Hindlimb muscle (tissue), 1 donor: ENCODE measurements at regions not wholly inside any gene's neighbourhood (a gene's known extent, or its start where the extent isn't known, plus 50 kb on each side); places are given as distances from the start of the nearest gene placed in this dataset.
"Not testable (repeated sequence)": the region's sequence is repeated elsewhere in the genome, so short reads cannot be mapped to it uniquely, and the experiment has no call there.

Experiments used
- DNase-seq: peaks from one replicate; pipeline ENCODE4 v3.0.0-alpha.2; 2013

DNA sequence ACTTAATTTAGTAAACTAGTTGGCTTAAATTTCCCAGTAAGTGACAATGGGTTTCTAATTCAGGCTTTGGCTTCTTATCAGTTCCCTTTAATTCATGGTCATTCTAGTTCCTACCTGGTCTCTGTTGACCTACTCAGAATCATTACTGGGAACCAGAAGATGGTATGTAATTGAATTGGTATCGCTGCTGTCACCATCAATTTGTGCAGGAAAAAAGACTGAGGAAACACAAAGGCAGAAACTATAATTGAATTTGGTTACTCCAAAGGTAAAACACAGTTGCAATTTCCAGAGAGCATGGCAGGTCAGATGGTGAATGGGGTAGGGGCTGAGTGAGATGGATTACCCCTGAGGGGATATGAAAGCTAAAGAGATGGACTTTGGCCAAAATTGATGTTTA is 226.5 kb upstream of the GAP43 start:
- no peak for DNase-seq

DNA sequence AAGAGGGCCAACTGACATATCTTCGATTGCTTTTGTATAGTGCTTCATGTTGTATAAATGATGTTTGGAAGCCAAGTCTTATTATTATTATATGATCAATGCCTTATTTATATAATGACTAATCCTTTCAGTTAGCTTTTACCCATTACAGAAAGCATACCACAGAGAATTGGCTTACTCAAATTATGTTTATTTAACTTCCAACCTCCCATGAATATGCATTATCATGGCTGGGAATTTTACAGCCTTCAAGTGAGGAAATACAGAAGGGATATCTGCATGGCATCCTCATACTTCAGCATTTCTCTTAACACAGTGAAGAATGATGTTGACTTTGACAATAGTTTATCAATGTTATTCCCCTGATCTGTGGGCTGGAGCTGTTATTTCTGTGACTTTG is 225.9 kb upstream of the GAP43 start:
- no peak for DNase-seq

- no peak for DNase-seq
Measured at GRCh38 chr3:115398506-115398905, 224.8 kb upstream of the GAP43 start.

- no peak for DNase-seq
Measured at GRCh38 chr3:115399750-115400149, 223.6 kb upstream of the GAP43 start.

DNA sequence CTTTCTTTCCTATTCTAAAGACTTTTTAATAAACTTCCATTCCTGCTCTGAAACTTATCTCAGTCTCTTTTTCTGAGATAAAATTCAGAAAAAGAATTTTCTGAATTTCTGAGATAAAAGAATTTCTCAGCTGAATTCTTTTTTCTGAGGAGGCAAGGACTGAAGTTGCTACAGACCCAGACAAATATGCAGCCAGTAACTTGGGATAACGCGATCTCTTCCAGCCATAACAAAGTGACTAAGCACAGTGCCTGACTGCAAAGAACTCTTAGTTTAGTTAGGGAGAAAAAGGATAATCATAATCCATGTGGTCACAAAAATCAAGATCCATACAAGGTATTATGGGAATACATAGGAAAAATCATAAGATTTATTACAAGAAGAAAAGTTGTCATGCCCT is 222.0 kb upstream of the GAP43 start:
- DNase-seq = no peak

- DNase-seq = no peak
Measured at GRCh38 chr3:115401851-115402501, 221.3 kb upstream of the GAP43 start.

DNA sequence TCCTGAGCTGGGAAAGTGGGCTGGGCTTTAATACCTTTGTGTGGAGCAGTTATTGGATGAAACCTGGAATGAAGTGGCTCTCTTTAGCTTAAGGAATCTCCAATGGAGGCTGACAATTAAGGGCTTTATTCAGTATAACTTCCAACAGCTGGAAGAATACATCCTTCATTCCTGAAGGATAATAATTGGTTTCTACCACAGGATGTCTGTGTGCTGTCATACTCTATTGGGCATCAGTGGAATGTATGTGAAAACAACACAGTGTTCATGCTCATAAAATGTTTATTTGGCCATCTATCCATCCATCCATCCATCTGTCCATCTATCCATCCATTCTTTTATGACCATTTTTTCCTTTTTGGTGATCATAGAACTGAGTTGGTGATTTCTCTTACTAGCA is 220.7 kb upstream of the GAP43 start:
- no peak for DNase-seq

- no peak for DNase-seq
Measured at GRCh38 chr3:115403786-115404185, 219.5 kb upstream of the GAP43 start.

DNA sequence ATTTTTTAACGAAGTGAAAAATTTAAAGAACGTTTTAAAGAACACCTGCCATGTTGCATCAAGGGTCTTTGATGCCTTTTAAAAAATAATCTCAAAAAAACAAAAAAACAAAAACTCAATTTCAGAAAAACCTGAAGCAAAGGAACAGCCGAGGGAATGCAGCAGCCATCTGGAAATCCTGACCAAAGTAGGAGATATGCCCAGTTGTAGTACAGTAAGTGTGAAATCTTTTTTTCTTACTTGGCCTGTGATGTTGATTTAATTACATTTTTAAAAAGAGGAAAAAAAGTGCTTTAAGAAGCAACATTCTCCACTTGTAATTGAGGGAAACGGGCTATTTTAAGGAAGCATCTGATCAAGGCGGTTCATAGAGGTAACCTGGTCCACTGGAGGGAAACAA is 213.7 kb upstream of the GAP43 start:
- no peak for DNase-seq

- DNase-seq = not testable (repeated sequence)
Measured at GRCh38 chr3:115414610-115415009, 208.7 kb upstream of the GAP43 start.

DNA sequence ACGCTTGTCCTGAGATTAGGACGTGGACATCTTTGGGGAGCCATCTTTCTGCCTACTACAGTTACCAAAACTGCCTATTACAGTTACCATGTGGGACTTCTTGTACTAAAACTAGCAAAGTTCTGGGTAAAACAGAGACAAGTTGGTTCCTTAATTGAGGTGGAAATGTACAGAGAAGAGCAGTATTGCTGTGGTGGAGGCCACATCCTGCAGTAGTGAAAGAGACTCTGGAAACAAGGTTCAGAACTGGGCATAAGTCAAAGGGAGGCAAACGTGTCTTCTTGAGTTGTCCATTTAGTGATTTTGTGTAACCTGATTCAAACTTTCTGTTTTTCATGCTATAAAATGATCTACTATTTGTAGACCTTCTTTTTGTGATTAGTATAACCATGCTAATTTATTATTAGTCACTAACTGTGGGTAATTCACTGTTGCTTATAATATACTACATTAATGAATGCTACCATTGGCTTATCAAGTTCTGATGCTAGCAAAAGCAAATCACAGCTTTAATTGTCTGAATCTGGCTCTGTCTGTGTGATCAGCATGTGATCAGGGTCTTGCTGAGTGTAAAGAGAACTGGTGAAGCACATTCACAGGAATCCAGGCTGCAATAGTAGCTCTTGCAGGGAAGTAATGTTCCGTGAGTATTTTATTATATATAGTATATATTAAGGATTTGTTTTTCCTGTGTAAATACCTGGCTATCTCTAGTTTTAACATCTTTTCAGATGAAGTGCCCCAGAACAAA is 207.9 kb upstream of the GAP43 start:
- no peak for DNase-seq

DNA sequence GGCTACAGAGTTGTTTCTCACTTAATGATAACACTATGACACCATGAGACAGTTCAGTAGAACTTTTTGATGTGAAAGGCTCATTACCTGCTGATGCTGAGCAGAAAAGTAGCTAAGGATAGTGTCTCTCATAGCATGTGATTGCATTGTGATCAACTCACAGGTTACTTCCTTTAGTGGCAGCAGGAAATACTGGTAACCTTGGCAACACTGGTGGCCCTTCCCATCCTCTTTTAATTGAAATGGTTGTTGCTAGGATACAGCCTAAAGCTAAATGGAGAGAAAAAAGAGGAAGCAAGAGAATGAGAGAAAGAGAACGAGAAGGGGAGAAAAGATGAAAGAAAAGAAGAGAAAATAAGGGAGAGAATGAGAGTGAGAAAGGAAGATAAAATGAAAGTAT is 204.7 kb upstream of the GAP43 start:
- no peak for DNase-seq

- DNase-seq = no peak
Measured at GRCh38 chr3:115420086-115420485, 203.2 kb upstream of the GAP43 start.

- DNase-seq = no peak
Measured at GRCh38 chr3:115423170-115423569, 200.1 kb upstream of the GAP43 start.

- DNase-seq = no peak
Measured at GRCh38 chr3:115428841-115429240, 194.5 kb upstream of the GAP43 start.

- no peak for DNase-seq
Measured at GRCh38 chr3:115436767-115437301, 186.5 kb upstream of the GAP43 start.

- no peak for DNase-seq
Measured at GRCh38 chr3:115438799-115439198, 184.5 kb upstream of the GAP43 start.

- no peak for DNase-seq
Measured at GRCh38 chr3:115445559-115445958, 177.8 kb upstream of the GAP43 start.

DNA sequence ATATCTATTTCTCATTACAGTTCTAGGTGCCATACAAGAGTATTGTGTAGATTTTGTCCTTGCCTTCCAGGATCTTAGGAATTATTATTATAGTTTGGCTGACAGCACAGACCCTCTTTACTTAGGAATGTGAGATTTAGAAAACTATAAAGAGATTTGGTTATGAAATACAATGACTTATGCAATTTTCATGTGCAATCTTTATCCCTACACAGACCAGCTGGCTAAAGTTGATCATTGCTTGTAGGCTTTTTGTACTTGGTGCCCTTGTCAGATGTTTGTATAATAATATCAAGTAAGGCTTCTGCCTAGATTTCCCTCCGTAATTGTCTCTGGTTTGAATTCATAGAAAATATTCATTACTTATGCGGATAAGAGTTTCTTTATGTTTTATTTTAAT is 174.5 kb upstream of the GAP43 start:
- DNase-seq = no peak

DNA sequence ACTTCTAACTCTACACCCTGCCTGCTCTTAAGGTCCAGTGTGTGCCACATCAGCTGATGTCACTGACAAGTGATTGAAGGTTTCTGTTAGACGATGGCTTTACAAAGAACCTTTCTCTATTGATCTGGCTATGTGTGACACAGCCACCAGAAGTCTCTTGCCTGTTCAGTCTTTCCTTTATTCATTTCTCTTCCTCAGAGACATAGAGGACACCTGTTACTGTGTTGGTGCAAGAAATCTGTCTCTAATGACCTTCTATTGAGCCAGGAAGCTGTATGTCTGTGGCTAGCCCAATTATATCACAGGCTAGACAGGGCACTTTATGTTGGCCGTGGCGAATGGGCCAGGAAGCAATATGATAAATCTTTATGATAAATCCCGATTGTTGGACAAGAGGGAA is 173.3 kb upstream of the GAP43 start:
- DNase-seq = no peak

GRCh38 chr3:115464036-115464435 is 159.3 kb upstream of the GAP43 start:
- no peak for DNase-seq

- no peak for DNase-seq
Measured at GRCh38 chr3:115469649-115470048, 153.7 kb upstream of the GAP43 start.

DNA sequence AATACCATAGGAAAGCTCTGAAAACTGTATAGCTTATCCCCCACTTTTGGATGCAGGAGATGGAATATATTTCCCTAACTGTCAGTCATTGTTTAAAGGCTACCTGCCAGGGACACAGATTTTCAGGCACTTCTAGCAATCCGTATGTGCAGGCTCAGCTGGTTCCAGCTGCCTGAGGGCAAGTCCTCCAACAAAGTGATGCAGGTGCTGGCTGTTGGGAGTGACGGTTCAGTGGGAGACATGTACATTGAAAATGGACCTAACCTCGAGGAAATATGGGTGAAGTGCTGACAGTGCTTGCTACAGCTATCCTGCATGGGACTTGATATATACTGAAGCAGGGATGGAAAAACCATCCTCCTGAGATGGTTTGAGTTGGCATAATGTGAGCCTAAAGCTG is 153.1 kb upstream of the GAP43 start:
- DNase-seq = no peak
